OCI-LY7 (cell line): ENCODE measurements at regions not wholly inside any gene's neighbourhood (a gene's known extent, or its start where the extent isn't known, plus 50 kb on each side); places are given as distances from the start of the nearest gene placed in this dataset.

Experiments used
- CTCF ChIP-seq: fragments of 200-600 bp; sonication (generic); conservative IDR thresholded peaks from 2 replicates; pipeline ENCODE4 v1.5.1; 2014; ENCODE audit warnings: mild to moderate bottlenecking, antibody characterized with exemption, low read length, moderate library complexity, mixed read lengths
- EZH2phosphoT487 ChIP-seq: fragments of 200-600 bp; sonication (generic); IDR thresholded peaks from 2 replicates; pipeline ENCODE4 v1.6.1; 2018; ENCODE audit warnings: low read depth, borderline replicate concordance, mild to moderate bottlenecking, mixed run types, antibody characterized with exemption, low read length, moderate library complexity, mixed read lengths

- TF ChIP-seq CTCF = no peak
- no peak for TF ChIP-seq EZH2phosphoT487
These were observed 694.5 kb upstream of the PCDH15 start for GRCh38 chr10:55495555-55495954.
